GM19023 (cell line): ENCODE measurements at regions not wholly inside any gene's neighbourhood (a gene's known extent, or its start where the extent isn't known, plus 50 kb on each side); places are given as distances from the start of the nearest gene placed in this dataset.
"Not testable (repeated sequence)": the region's sequence is repeated elsewhere in the genome, so short reads cannot be mapped to it uniquely, and the experiment has no call there.

Source experiments
- ATAC-seq: cut with Tn5 transposase; IDR thresholded peaks from one replicate; pipeline ENCODE4 v1.9.1; 2021; ENCODE audit warnings: mild to moderate bottlenecking, moderate library complexity; ENCODE audit not compliant: unreplicated experiment

DNA sequence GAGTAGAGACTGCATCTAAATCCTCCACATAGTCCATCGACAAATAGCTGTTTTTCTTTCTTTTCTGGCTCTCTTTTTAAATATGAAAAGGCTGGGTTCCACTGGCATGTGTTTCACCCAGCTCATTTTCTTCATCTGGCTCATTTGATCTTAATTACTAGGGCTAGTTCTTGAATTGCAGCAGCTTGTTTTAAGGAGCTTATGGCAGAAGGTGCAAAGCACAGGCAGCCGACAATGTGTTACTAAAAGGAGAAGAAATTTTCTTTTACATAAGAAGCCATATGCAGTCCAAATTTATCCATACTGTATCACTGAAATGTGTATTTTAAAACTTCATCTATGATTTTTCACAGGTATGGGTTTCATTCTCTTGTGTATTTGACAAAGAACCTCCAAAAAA is 205.6 kb upstream of the PTER start:
- ATAC-seq = no peak

GRCh38 chr10:16231734-16232435 is 204.9 kb upstream of the PTER start:
- no peak for ATAC-seq

GRCh38 chr10:16232441-16232840 is 204.4 kb upstream of the PTER start:
- no peak for ATAC-seq

- ATAC-seq = no peak
Measured at GRCh38 chr10:16234916-16235315, 201.9 kb upstream of the PTER start.

- ATAC-seq = no peak
Measured at GRCh38 chr10:16242446-16242845, 194.4 kb upstream of the PTER start.

- ATAC-seq = no peak
Measured at GRCh38 chr10:16242859-16243613, 193.8 kb upstream of the PTER start.

DNA sequence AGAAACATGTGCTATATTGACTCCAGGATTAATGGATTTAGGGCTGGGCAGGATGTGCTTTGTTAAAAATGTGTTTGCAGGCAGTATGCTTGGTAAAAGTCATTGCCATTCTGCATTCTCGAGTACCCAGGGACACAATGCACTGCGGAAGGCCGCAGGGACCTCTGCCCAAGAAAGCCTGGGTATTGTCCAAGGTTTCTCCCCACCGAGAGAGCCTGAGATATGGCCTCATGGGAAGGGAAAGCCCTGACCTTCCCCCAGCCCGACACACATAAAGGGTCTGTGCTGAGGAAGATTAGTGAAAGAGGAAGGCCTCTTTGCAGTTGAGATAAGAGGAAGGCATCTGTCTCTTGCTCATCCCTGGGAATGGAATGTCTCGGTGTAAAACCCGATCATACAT is 186.7 kb upstream of the PTER start:
- not testable (repeated sequence) for ATAC-seq

- no peak for ATAC-seq
Measured at GRCh38 chr10:16256336-16256735, 180.5 kb upstream of the PTER start.

DNA sequence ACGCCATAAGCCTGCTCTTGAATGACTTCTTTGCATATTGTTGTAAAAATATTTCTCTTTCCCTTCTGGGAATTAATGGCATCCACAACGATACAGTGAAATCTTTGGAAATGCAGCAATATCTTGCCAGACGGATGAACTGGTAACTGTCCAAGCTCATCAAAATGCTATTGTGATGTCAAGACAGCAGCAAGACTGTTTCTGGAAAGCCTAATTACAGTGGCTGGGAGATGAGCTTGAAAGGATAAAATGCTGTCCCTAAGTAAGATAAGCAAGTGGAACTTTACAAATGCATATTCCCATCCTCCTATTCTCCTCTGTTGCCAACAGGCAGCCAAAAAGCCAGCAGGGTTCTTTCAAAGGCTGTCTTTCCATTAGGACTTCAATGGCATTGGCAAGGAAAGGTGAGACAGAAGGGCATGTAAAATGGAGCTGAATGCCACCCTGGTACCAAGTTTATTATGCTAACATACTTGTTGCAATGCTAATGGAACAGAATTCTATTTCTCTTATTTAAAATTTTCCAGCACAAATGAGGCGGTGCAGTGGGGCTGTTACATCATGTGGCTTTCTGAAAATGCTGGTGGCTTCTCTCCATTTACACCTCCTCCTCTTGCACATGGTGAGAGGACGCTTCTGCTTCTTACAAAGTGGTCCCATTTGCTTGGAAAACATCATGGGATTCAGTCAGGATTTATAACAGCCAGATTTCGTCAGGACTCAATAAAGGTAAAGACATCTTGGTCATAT is 178.3 kb upstream of the PTER start:
- ATAC-seq = no peak

DNA sequence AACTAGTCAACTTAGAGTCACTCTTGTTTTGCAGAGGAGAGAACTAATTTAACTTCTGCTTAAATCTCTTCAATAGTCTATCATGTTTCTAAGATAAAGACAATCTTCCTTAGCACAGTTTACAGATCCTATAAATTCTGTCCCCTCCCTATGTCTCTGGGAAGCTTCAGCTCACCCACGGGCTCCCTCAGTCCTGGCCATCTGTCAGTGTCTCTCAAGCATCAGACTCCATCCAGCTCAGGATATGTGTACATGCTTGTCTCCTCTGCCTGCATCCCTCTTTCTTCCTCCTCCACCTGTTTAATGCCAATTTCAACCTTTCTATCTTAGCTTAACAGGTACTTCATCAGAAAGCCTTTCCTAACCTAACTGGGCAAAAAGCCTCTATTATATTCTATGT is 177.1 kb upstream of the PTER start:
- no peak for ATAC-seq

DNA sequence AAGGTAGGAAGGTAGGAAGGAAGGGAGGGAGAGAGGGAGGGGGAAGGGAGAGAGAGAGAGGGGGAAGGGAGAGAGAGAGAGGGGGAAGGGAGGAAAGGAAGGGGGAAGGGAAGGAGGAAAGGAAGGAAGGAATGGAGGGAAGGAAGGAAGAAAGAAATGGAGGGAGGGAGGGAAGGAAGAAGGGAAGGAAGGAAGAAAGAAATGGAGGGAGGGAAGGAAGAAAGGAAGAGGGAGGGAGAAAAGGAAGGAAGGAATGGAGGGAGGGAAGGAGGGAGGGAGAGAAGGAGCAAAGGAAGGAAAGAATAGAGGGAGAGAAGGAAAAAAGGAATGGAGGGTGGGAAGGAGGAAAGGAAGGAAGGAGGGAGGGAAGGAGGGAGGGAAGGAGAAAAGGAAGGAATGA is 176.4 kb upstream of the PTER start:
- no peak for ATAC-seq

DNA sequence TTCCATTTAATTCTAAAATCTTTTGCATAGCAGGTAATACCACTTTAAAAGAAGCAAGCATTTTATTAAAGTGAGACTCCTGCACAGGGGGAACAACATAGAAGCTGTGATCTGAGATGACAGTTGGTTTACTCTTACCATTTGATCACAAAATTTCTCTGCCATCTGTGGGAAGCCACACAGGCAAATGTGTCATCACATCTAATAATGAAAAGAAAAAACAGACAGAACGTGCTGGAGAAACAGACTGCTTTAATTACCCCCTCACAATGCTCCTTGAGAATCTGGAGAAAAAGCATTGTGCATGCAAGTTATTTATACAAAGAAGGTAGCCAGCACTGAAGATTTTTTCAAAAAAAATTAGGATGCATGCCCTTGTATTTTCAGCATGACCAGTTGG is 165.2 kb upstream of the PTER start:
- ATAC-seq = no peak

- no peak for ATAC-seq
Measured at GRCh38 chr10:16274911-16275310, 161.9 kb upstream of the PTER start.

- ATAC-seq = no peak
Measured at GRCh38 chr10:16280595-16280994, 156.2 kb upstream of the PTER start.

DNA sequence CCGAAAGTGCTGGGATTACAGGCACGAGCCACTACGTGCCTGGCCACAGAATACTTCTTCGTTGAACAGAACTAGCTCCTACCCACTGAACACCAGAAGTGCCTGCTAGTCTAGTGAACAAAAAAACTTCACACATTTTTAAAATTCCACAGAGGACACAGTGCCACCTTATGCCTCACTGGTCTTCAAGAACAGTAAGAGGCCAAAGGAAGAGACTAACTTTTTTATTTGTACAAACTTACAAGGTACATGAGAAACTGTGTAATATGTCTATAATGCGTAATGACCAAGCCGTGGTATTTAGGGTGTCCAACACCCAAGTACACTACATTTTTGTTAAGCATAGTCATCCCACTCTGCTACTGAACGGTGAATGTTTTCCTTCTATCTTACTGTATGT is 144.4 kb upstream of the PTER start:
- ATAC-seq = no peak

DNA sequence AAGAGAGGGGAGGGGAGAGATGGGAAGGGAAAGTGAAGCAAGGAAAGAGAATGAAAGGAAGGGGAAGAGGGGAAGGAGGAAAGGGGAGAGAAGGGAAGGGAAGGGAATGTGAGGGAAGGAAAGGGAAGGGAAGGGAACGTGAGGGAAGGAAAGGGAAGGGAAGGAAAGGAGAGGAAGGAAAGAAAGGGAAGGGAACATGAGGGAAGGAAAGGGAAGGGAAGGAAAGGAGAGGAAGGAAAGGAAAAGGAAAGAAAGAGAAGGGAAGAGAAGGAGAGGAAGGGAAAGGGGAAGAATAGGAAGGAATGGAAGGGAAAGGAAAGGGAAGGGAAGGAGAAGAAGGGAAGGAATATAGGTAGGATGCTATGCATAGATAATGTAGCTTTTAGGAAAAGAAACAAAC is 139.7 kb upstream of the PTER start:
- no peak for ATAC-seq

GRCh38 chr10:16297642-16298041 is 139.2 kb upstream of the PTER start:
- ATAC-seq = no peak

GRCh38 chr10:16304311-16304710 is 132.5 kb upstream of the PTER start:
- no peak for ATAC-seq

DNA sequence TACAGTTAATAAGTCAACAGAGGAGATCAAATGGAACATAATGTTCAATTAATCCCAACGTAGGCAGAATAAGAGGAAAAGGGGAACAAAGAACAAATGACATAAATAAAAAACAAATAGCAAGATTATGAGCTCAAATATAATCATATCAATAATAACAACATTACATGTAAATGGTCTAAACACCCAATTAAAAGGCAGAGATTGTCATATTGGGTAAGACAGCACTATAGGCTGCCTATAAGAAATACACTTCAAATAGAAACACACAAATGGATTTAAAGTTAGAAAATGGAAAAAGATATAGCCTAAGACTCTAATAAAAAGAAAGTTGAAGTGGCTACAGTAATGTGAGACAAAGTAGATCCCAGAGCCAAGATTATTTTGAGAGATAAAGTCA is 126.4 kb upstream of the PTER start:
- ATAC-seq = no peak

- no peak for ATAC-seq
Measured at GRCh38 chr10:16314259-16314658, 122.6 kb upstream of the PTER start.

DNA sequence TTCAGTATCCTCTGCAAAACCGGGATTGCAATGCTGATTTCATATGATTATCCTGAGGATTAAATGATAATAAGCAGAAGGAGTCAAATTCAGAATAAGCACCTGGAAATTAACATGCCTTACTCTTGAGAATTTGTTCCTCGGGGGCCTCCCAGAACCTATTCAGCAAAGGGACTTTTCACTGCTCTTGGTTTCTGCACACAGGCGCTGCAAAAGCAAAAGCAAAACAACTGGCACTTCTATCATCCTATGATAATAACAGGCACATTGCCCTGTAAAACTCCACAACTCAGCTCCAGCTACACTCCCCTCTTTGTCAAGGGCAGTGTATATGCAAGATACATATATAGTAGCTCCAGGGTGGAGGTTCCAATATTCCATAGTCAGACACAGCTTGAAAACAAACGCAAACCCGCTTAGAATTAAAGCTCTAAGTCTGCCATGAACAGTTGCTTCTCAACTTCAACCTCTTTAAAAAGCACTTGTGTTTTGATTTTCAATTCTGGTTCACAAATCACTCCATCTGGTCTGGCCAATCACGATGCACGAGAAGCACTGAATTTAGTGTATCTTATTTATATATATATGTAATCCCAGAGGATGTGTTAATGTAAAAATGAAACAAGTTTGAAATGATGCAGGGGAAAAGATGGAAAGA is 119.9 kb upstream of the PTER start:
- no peak for ATAC-seq
